K562 (cell line): ENCODE measurements at regions not wholly inside any gene's neighbourhood (a gene's known extent, or its start where the extent isn't known, plus 50 kb on each side); places are given as distances from the start of the nearest gene placed in this dataset.
A peak's percentile ranks its signal among the peaks of the same experiment; 100 is the strongest.

Experiments
- CREBBP ChIP-seq: IDR thresholded peaks from one replicate; pipeline ENCODE4 v1.6.1; 2012; ENCODE audit warnings: low read depth, mild to moderate bottlenecking, control low read depth, inconsistent platforms, low read length
- EHMT2 ChIP-seq: fragments of 450-650 bp; IDR thresholded peaks from 2 replicates; pipeline ENCODE4 v1.6.1; 2018; ENCODE audit warnings: antibody characterized with exemption
- ETV6 ChIP-seq, 3 experiments: fragments of 150-350 bp in 1 of 3; sonication (generic) in 1 of 3; formaldehyde crosslinking in 1 of 3; IDR thresholded peaks; 2 replicates each; pipeline versions ENCODE4 v1.6.1 to v1.8.0; 2014 to 2022; ENCODE audit warnings: borderline replicate concordance in 2 of 3, low read depth in 2 of 3, antibody characterized with exemption in 1 of 3, low read length in 1 of 3, mild to moderate bottlenecking in 1 of 3, missing genetic modification reagents in 1 of 3
- FOXK2 ChIP-seq, 2 experiments: fragments of 450-650 bp; IDR thresholded peaks in 1 of 2; conservative IDR thresholded peaks in 1 of 2; 2 replicates each; pipeline ENCODE4 v1.6.1; 2016; ENCODE audit warnings: low read depth in 2 of 2, mild to moderate bottlenecking in 1 of 2
- HDGF ChIP-seq: fragments of 450-650 bp; IDR thresholded peaks from 2 replicates; pipeline ENCODE4 v1.6.1; 2016
- L3MBTL2 ChIP-seq: fragments of 450-650 bp; IDR thresholded peaks from 2 replicates; pipeline ENCODE4 v1.6.1; 2016; ENCODE audit warnings: mild to moderate bottlenecking, moderate library complexity
- SMAD2 ChIP-seq: fragments of 150-350 bp; IDR thresholded peaks from 2 replicates; pipeline ENCODE4 v1.6.1; 2014; ENCODE audit warnings: low read depth, mild to moderate bottlenecking, low read length
- SPI1 ChIP-seq: IDR thresholded peaks from 2 replicates; pipeline ENCODE4 v1.6.1; 2011; ENCODE audit warnings: low read depth, low read length, control low read depth, borderline replicate concordance
- STAG1 ChIP-seq: sonication (generic); formaldehyde crosslinking; IDR thresholded peaks from 2 replicates; pipeline ENCODE4 v1.5.0; 2020; ENCODE audit warnings: missing genetic modification reagents, borderline replicate concordance
- TEAD1 ChIP-seq, 2 experiments: fragments of 450-650 bp in 1 of 2; sonication (generic) in 1 of 2; formaldehyde crosslinking; IDR thresholded peaks; 2 replicates each; pipeline versions ENCODE4 v1.4.0 to v1.8.0; 2020 to 2022; ENCODE audit warnings: mild to moderate bottlenecking in 2 of 2, missing genetic modification reagents in 1 of 2
- XRCC5 ChIP-seq: fragments of 200-400 bp; formaldehyde crosslinking; IDR thresholded peaks from 2 replicates; pipeline ENCODE4 v1.6.1; 2017; ENCODE audit warnings: low read depth, mild to moderate bottlenecking, low read length
- ZNF224 ChIP-seq: sonication (generic); formaldehyde crosslinking; IDR thresholded peaks from 2 replicates; pipeline ENCODE4 v1.8.0; 2022; ENCODE audit warnings: mild to moderate bottlenecking, missing genetic modification reagents
- ZNF76 ChIP-seq: fragments of 250-450 bp; sonication (Bioruptor Pico); IDR thresholded peaks from 2 replicates; pipeline ENCODE4 v1.4.0; 2020; ENCODE audit warnings: mild to moderate bottlenecking, moderate library complexity, borderline replicate concordance
- ZSCAN29 ChIP-seq: fragments of 450-650 bp; IDR thresholded peaks from 2 replicates; pipeline ENCODE4 v1.6.1; 2017
- TF ChIP-seq, protein P1 (sequence below): fragments of 250-450 bp; sonication (Bioruptor Pico); IDR thresholded peaks from 2 replicates; pipeline ENCODE4 v1.8.0; 2022; ENCODE audit warnings: inconsistent platforms, mild to moderate bottlenecking, moderate library complexity, borderline replicate concordance
- TF ChIP-seq, protein P2 (sequence below), 2 experiments: fragments of 150-350 bp in 1 of 2; IDR thresholded peaks; 2 replicates each; pipeline ENCODE4 v1.6.1; 2012 to 2016; ENCODE audit warnings: low read depth in 2 of 2, low read length in 2 of 2, mild to moderate bottlenecking in 1 of 2, moderate library complexity in 1 of 2
- TF ChIP-seq, protein P3 (sequence below): sonication (generic); formaldehyde crosslinking; IDR thresholded peaks from 2 replicates; pipeline ENCODE4 v1.8.1; 2023; ENCODE audit warnings: mild to moderate bottlenecking, missing genetic modification reagents
- TF ChIP-seq, protein P4 (sequence below): fragments of 250-450 bp; sonication (Bioruptor Pico); IDR thresholded peaks from 2 replicates; pipeline ENCODE4 v1.4.0; 2020

DNA sequence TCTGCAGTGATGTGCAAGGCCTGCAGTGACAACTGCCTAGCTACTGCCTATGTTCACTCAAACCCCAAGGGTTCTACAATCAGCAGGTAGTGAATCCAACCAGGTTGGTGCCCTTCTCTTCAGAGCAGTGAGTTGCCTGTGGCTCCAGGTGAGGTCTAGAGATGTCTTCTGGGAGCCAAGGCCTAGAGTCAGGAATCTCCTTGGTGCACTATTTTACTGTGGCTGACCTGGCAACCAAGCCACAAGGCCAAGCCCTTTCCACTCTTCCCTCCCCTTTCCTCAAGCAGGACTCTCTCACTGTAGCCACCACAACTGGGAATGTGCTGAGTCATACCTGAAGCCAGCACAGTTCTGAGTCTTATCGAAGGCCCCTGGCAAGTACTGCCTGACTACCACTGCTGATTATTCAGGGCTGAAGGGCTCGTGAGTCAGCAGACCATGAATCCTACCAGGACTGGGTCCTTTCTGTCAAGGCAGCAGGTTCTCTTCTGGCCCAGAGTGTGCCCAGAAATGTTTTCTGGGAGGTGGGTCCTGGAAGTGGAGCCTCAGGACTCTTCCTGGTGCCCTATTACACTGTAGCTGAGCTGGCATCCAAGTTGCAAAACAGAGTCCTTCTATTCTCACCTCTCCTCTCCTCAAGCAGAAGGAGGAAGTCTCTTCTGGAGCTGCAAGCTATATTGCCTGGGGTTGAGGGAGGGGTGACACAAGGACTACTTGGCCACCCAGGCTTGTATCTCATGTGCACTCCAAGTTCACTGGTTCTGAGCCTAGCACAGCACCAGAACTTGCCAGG lies 111.6 kb downstream of the BTC start (continued):
- TF ChIP-seq, protein P1, sequence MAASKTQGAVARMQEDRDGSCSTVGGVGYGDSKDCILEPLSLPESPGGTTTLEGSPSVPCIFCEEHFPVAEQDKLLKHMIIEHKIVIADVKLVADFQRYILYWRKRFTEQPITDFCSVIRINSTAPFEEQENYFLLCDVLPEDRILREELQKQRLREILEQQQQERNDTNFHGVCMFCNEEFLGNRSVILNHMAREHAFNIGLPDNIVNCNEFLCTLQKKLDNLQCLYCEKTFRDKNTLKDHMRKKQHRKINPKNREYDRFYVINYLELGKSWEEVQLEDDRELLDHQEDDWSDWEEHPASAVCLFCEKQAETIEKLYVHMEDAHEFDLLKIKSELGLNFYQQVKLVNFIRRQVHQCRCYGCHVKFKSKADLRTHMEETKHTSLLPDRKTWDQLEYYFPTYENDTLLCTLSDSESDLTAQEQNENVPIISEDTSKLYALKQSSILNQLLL (CRISPR knock-in tag): no peak
- TF ChIP-seq EHMT2 (peak; percentile 91), SPI1 (peak; percentile 89), ZNF76 (CRISPR knock-in tag) (no peak), ZNF224 (no peak), XRCC5 (0 out of 2 replicates have a peak, but pooled peaks have one; percentile 50), SMAD2 (no peak), HDGF (no peak), L3MBTL2 (peak; percentile 58; the same call in 1 of the 2 replicates), FOXK2 (conservative IDR thresholded peaks at IDR 0.05 in 1 of 2, IDR thresholded peaks at IDR 0.05 in 1 of 2; ENCODE audit: low read depth in 2 of 2) (peak; percentile 55 to 60; a peak in 3 of 4 replicates), ETV6 (IDR thresholded peaks at IDR 0.05; ENCODE audit: borderline replicate concordance in 1 of 2, low read depth in 2 of 2, low read length in 1 of 2) (no peak), ETV6 (CRISPR knock-in tag; IDR thresholded peaks at IDR 0.05; ENCODE audit: borderline replicate concordance) (no peak), STAG1 (CRISPR knock-in tag) (no peak), TEAD1 (CRISPR knock-in tag; IDR thresholded peaks at IDR 0.05) (peak; percentile 94), CREBBP (no peak), ZSCAN29 (no peak)
- TF ChIP-seq, protein P2, sequence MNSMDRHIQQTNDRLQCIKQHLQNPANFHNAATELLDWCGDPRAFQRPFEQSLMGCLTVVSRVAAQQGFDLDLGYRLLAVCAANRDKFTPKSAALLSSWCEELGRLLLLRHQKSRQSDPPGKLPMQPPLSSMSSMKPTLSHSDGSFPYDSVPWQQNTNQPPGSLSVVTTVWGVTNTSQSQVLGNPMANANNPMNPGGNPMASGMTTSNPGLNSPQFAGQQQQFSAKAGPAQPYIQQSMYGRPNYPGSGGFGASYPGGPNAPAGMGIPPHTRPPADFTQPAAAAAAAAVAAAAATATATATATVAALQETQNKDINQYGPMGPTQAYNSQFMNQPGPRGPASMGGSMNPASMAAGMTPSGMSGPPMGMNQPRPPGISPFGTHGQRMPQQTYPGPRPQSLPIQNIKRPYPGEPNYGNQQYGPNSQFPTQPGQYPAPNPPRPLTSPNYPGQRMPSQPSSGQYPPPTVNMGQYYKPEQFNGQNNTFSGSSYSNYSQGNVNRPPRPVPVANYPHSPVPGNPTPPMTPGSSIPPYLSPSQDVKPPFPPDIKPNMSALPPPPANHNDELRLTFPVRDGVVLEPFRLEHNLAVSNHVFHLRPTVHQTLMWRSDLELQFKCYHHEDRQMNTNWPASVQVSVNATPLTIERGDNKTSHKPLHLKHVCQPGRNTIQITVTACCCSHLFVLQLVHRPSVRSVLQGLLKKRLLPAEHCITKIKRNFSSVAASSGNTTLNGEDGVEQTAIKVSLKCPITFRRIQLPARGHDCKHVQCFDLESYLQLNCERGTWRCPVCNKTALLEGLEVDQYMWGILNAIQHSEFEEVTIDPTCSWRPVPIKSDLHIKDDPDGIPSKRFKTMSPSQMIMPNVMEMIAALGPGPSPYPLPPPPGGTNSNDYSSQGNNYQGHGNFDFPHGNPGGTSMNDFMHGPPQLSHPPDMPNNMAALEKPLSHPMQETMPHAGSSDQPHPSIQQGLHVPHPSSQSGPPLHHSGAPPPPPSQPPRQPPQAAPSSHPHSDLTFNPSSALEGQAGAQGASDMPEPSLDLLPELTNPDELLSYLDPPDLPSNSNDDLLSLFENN (IDR thresholded peaks at IDR 0.05; ENCODE audit: low read depth in 2 of 2, low read length in 2 of 2): peak in 1 of 2 experiments; percentile 65; a peak in 1 of 4 replicates
- TF ChIP-seq, protein P3, sequence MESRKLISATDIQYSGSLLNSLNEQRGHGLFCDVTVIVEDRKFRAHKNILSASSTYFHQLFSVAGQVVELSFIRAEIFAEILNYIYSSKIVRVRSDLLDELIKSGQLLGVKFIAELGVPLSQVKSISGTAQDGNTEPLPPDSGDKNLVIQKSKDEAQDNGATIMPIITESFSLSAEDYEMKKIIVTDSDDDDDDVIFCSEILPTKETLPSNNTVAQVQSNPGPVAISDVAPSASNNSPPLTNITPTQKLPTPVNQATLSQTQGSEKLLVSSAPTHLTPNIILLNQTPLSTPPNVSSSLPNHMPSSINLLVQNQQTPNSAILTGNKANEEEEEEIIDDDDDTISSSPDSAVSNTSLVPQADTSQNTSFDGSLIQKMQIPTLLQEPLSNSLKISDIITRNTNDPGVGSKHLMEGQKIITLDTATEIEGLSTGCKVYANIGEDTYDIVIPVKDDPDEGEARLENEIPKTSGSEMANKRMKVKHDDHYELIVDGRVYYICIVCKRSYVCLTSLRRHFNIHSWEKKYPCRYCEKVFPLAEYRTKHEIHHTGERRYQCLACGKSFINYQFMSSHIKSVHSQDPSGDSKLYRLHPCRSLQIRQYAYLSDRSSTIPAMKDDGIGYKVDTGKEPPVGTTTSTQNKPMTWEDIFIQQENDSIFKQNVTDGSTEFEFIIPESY (CRISPR knock-in tag): no peak
- TF ChIP-seq, protein P4, sequence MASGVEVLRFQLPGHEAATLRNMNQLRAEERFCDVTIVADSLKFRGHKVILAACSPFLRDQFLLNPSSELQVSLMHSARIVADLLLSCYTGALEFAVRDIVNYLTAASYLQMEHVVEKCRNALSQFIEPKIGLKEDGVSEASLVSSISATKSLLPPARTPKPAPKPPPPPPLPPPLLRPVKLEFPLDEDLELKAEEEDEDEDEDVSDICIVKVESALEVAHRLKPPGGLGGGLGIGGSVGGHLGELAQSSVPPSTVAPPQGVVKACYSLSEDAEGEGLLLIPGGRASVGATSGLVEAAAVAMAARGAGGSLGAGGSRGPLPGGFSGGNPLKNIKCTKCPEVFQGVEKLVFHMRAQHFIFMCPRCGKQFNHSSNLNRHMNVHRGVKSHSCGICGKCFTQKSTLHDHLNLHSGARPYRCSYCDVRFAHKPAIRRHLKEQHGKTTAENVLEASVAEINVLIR (CRISPR knock-in tag): no peak
